Esophagus muscularis mucosa (tissue), 2 donors: ENCODE measurements at regions not wholly inside any gene's neighbourhood (a gene's known extent, or its start where the extent isn't known, plus 50 kb on each side); places are given as distances from the start of the nearest gene placed in this dataset.

Experiments
- POLR2A ChIP-seq: fragments of 450-650 bp; IDR thresholded peaks from one replicate; pipeline ENCODE4 v1.6.1; 2017; ENCODE audit warnings: antibody characterized with exemption, moderate library complexity, mild to moderate bottlenecking, low read depth
- POLR2AphosphoS5 ChIP-seq, 2 donors: sonication (generic); formaldehyde crosslinking; IDR thresholded peaks; one replicate each; pipeline ENCODE4 v1.6.1; 2017; ENCODE audit warnings: antibody characterized with exemption in 2 of 2

DNA sequence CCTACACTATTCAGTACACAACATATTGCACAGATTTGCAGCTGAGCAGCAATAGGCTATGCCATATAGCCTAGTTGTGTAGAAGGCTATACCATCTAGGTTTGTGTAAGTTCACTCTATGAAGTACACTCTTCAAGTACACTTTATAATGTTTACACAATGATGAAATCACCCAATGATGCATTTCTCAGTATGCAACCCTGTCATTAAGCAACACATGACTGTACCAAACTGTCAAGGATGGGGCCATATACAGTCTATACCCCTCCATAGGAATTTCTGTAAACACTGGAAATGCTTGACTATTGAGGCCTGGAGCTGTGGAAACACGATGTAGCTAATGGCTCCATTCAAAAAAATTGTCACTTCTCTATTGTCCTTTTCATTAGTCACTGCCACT, 535.4 kb downstream of the EPM2A start:
- TF ChIP-seq POLR2A (no peak), POLR2AphosphoS5 (IDR thresholded peaks at IDR 0.05) (no peak)
